SK-N-SH treated with all-trans-retinoic acid at 6 μM for 48 hours (cell line): ENCODE measurements at regions not wholly inside any gene's neighbourhood (a gene's known extent, or its start where the extent isn't known, plus 50 kb on each side); places are given as distances from the start of the nearest gene placed in this dataset.

Source experiments
- ARNTL ChIP-seq: fragments of 450-650 bp; formaldehyde crosslinking; IDR thresholded peaks from 2 replicates; pipeline ENCODE4 v1.5.0; 2020; ENCODE audit warnings: low read depth, mild to moderate bottlenecking, moderate library complexity, borderline replicate concordance
- GLIS3 ChIP-seq: fragments of 250-450 bp; sonication (Bioruptor Pico); IDR thresholded peaks from 2 replicates; pipeline ENCODE4 v1.5.0; 2020; ENCODE audit warnings: mild to moderate bottlenecking, moderate library complexity
- PATZ1 ChIP-seq: fragments of 250-450 bp; sonication (Bioruptor Pico); IDR thresholded peaks from 2 replicates; pipeline ENCODE4 v1.8.0; 2020; ENCODE audit warnings: mild to moderate bottlenecking, moderate library complexity, borderline replicate concordance

- TF ChIP-seq PATZ1 (no peak), ARNTL (CRISPR knock-in tag) (no peak), GLIS3 (CRISPR knock-in tag) (no peak)
These were observed 140.5 kb upstream of the ATXN1 start for GRCh38 chr6:16901782-16902181.
